GM23338 (cell line): ENCODE measurements at regions not wholly inside any gene's neighbourhood (a gene's known extent, or its start where the extent isn't known, plus 50 kb on each side); places are given as distances from the start of the nearest gene placed in this dataset.

Experiments
- ATAC-seq: fragments of 200-7000 bp; cut with Tn5 transposase; 3 replicates; pipeline ENCODE4 v1.9.1; 2020
- DNase-seq: peaks from one replicate; pipeline ENCODE4 v3.0.0-alpha.2; 2015; ENCODE audit warnings: low spot score
- H2AFZ ChIP-seq: fragments of 200-600 bp; sonication (generic); 2 replicates; pipeline ENCODE4 v1.8.0; 2016; ENCODE audit warnings: antibody characterized with exemption, mild to moderate bottlenecking, moderate library complexity
- H3F3A ChIP-seq: fragments of 200-600 bp; sonication (generic); replicated peaks from 2 replicates; pipeline ENCODE4 v1.8.0; 2017; ENCODE audit warnings: antibody characterized with exemption, mixed run types, low read depth
- H3K27ac ChIP-seq: fragments of 200-600 bp; sonication (generic); 2 replicates; pipeline ENCODE4 v1.6.1; 2016; ENCODE audit warnings: low read depth
- H3K27me3 ChIP-seq: fragments of 200-600 bp; sonication (generic); 2 replicates; pipeline ENCODE4 v1.8.0; 2016; ENCODE audit warnings: mild to moderate bottlenecking, mixed run types, moderate library complexity; ENCODE audit not compliant: insufficient read depth
- H3K36me3 ChIP-seq: fragments of 200-600 bp; sonication (generic); 2 replicates; pipeline ENCODE4 v1.8.0; 2016; ENCODE audit warnings: mild to moderate bottlenecking; ENCODE audit not compliant: insufficient read depth
- H3K4me1 ChIP-seq: fragments of 200-600 bp; sonication (generic); 2 replicates; pipeline ENCODE4 v1.8.0; 2016; ENCODE audit warnings: mild to moderate bottlenecking, moderate library complexity; ENCODE audit not compliant: insufficient read depth
- H3K4me2 ChIP-seq: fragments of 200-600 bp; sonication (generic); 2 replicates; pipeline ENCODE4 v1.7.1; 2017; ENCODE audit warnings: mixed run types
- H3K4me3 ChIP-seq: fragments of 200-600 bp; sonication (generic); 2 replicates; pipeline ENCODE4 v1.6.1; 2016; ENCODE audit warnings: mixed run types
- H3K79me2 ChIP-seq: fragments of 200-600 bp; sonication (generic); replicated peaks from 2 replicates; pipeline ENCODE4 v1.8.0; 2017; ENCODE audit warnings: mild to moderate bottlenecking; ENCODE audit not compliant: insufficient read depth
- H3K9me2 ChIP-seq: fragments of 200-600 bp; sonication (generic); 2 replicates; pipeline ENCODE4 v1.8.0; 2017; ENCODE audit not compliant: insufficient read depth
- H4K20me1 ChIP-seq: fragments of 200-600 bp; sonication (generic); replicated peaks from 2 replicates; pipeline ENCODE4 v1.8.0; 2017; ENCODE audit warnings: mild to moderate bottlenecking; ENCODE audit not compliant: insufficient read depth
- H3K27ac Mint-ChIP-seq: 2 replicates; pipeline ENCODE4 v1.8.0; 2020; ENCODE audit warnings: inconsistent platforms, mild to moderate bottlenecking, moderate library complexity, mixed read lengths
- H3K27me3 Mint-ChIP-seq: 3 replicates; pipeline ENCODE4 v1.8.0; 2022; ENCODE audit warnings: low read depth, mild to moderate bottlenecking, moderate library complexity, mixed read lengths, inconsistent platforms; ENCODE audit not compliant: insufficient read depth, poor library complexity
- H3K36me3 Mint-ChIP-seq: 3 replicates; pipeline ENCODE4 v1.8.0; 2021; ENCODE audit warnings: low read depth, mild to moderate bottlenecking, inconsistent platforms, moderate library complexity, mixed read lengths
- H3K4me1 Mint-ChIP-seq: 3 replicates; pipeline ENCODE4 v1.8.0; 2020; ENCODE audit warnings: mild to moderate bottlenecking, inconsistent platforms, mixed read lengths
- H3K4me3 Mint-ChIP-seq: 3 replicates; pipeline ENCODE4 v1.8.0; 2021; ENCODE audit warnings: moderate library complexity, mild to moderate bottlenecking, inconsistent platforms, mixed read lengths
- H3K9me3 Mint-ChIP-seq: 3 replicates; pipeline ENCODE4 v1.8.0; 2020; ENCODE audit warnings: moderate library complexity, mild to moderate bottlenecking, inconsistent platforms, mixed read lengths
- CREB1 ChIP-seq: fragments of 250-450 bp; sonication (Bioruptor Pico); IDR thresholded peaks from 2 replicates; pipeline ENCODE4 v1.5.0; 2020; ENCODE audit warnings: low read depth, mild to moderate bottlenecking, moderate library complexity
- CTCF ChIP-seq, 2 experiments: fragments of 200-600 bp in 1 of 2; sonication (generic) in 1 of 2; conservative IDR thresholded peaks; 2 replicates each; pipeline versions ENCODE4 v1.5.1 to v1.6.1; 2016 to 2017; ENCODE audit warnings: antibody characterized with exemption in 2 of 2, low read depth in 2 of 2, mild to moderate bottlenecking in 2 of 2, moderate library complexity in 1 of 2
- ETS1 ChIP-seq: IDR thresholded peaks from 2 replicates; pipeline ENCODE4 v1.6.1; 2016; ENCODE audit warnings: antibody characterized with exemption
- EZH2 ChIP-seq: fragments of 200-600 bp; sonication (generic); IDR thresholded peaks from one replicate; pipeline ENCODE4 v1.8.0; 2017; ENCODE audit warnings: antibody characterized with exemption, mild to moderate bottlenecking, low read depth; ENCODE audit not compliant: unreplicated experiment
- EZH2phosphoT487 ChIP-seq: fragments of 200-600 bp; sonication (generic); IDR thresholded peaks from one replicate; pipeline ENCODE4 v1.8.1; 2018; ENCODE audit warnings: antibody characterized with exemption; ENCODE audit not compliant: unreplicated experiment
- JUNB ChIP-seq: IDR thresholded peaks from one replicate; pipeline ENCODE4 v1.6.1; 2016; ENCODE audit warnings: antibody characterized with exemption; ENCODE audit not compliant: unreplicated experiment
- NANOG ChIP-seq: IDR thresholded peaks from 2 replicates; pipeline ENCODE4 v1.6.1; 2016; ENCODE audit warnings: antibody characterized with exemption, borderline replicate concordance
- POLR2AphosphoS5 ChIP-seq: IDR thresholded peaks from 2 replicates; pipeline ENCODE4 v1.6.1; 2016; ENCODE audit warnings: antibody characterized with exemption, low read depth
- REST ChIP-seq: IDR thresholded peaks from one replicate; pipeline ENCODE4 v1.6.1; 2018; ENCODE audit warnings: antibody characterized with exemption; ENCODE audit not compliant: unreplicated experiment
- STAT1 ChIP-seq: IDR thresholded peaks from one replicate; pipeline ENCODE4 v1.6.1; 2016; ENCODE audit warnings: antibody characterized with exemption; ENCODE audit not compliant: unreplicated experiment
- ZNF114 ChIP-seq: fragments of 250-450 bp; sonication (Bioruptor Pico); IDR thresholded peaks from 2 replicates; pipeline ENCODE4 v1.5.0; 2020; ENCODE audit warnings: mild to moderate bottlenecking, moderate library complexity
- ZNF331 ChIP-seq: fragments of 250-450 bp; sonication (Bioruptor Pico); IDR thresholded peaks from 2 replicates; pipeline ENCODE4 v1.5.0; 2020; ENCODE audit warnings: low read depth, mild to moderate bottlenecking, moderate library complexity
- ZNF462 ChIP-seq: fragments of 250-450 bp; sonication (Bioruptor Pico); IDR thresholded peaks from 2 replicates; pipeline ENCODE4 v1.5.0; 2020; ENCODE audit warnings: mild to moderate bottlenecking, moderate library complexity

GRCh38 chr21:38121888-38122720 lies 134.7 kb upstream of the KCNJ15 start:
- H3K4me3 Mint-ChIP-seq = no peak overlapping the region
- TF ChIP-seq JUNB (no peak), ETS1 (no peak), NANOG (no peak), STAT1 (no peak), CREB1 (CRISPR knock-in tag) (no peak), ZNF462 (CRISPR knock-in tag) (no peak), EZH2phosphoT487 (no peak), POLR2AphosphoS5 (no peak), REST (no peak), ZNF331 (no peak), EZH2 (no peak), CTCF (conservative IDR thresholded peaks at IDR 0.05; ENCODE audit: low read depth in 2 of 2) (no peak), ZNF114 (CRISPR knock-in tag) (no peak)
- no peak overlapping the region for H3K27ac ChIP-seq
- H3K4me1 ChIP-seq = no peaks in the 10 kb centered on the region
- H3K79me2 ChIP-seq = no peaks in the 10 kb centered on the region
- H3K27me3 ChIP-seq = no peaks in the 10 kb centered on the region
- H3K27me3 Mint-ChIP-seq = no peaks in the 10 kb centered on the region
- no peaks in the 10 kb centered on the region for H3K4me1 Mint-ChIP-seq
- H3K4me2 ChIP-seq = no peak overlapping the region
- no peaks in the 10 kb centered on the region for H4K20me1 ChIP-seq
- H3K4me3 ChIP-seq = no peak overlapping the region
- H3F3A ChIP-seq = no peaks in the 10 kb centered on the region
- no peak overlapping the region for H3K27ac Mint-ChIP-seq
- no peaks in the 10 kb centered on the region for H3K36me3 Mint-ChIP-seq
- no peaks in the 10 kb centered on the region for H3K36me3 ChIP-seq
- H3K9me2 ChIP-seq = no peaks in the 10 kb centered on the region
- ATAC-seq (no peak), DNase-seq (no peak)
- no peak overlapping the region for H2AFZ ChIP-seq
- H3K9me3 Mint-ChIP-seq = no peaks in the 10 kb centered on the region
